H4 (cell line): ENCODE measurements at regions not wholly inside any gene's neighbourhood (a gene's known extent, or its start where the extent isn't known, plus 50 kb on each side); places are given as distances from the start of the nearest gene placed in this dataset.

Source experiments
- DNase-seq: peaks from one replicate; pipeline ENCODE4 v3.0.0-alpha.2; 2015; ENCODE audit warnings: low spot score

- no peak for DNase-seq
Measured at GRCh38 chr21:17003258-17003615, 509.6 kb upstream of the CXADR start.

- DNase-seq = no peak
Measured at GRCh38 chr21:17003763-17004373, 509.0 kb upstream of the CXADR start.

GRCh38 chr21:17032141-17032655 is 480.6 kb upstream of the CXADR start:
- no peak for DNase-seq

GRCh38 chr21:17044696-17045095 is 468.1 kb upstream of the CXADR start:
- no peak for DNase-seq

- peak; percentile 14 for DNase-seq
Measured at GRCh38 chr21:17045214-17045853, 467.5 kb upstream of the CXADR start.

- no peak for DNase-seq
Measured at GRCh38 chr21:17048974-17049373, 463.9 kb upstream of the CXADR start.

GRCh38 chr21:17050156-17050555 is 462.7 kb upstream of the CXADR start:
- DNase-seq = no peak

GRCh38 chr21:17050646-17051045 is 462.2 kb upstream of the CXADR start:
- no peak for DNase-seq

GRCh38 chr21:17051054-17051453 is 461.8 kb upstream of the CXADR start:
- DNase-seq = no peak

GRCh38 chr21:17053321-17053720 is 459.5 kb upstream of the CXADR start:
- no peak for DNase-seq

GRCh38 chr21:17059936-17060335 is 452.9 kb upstream of the CXADR start:
- DNase-seq = no peak

- no peak for DNase-seq
Measured at GRCh38 chr21:17066006-17066405, 446.8 kb upstream of the CXADR start.

GRCh38 chr21:17071093-17071492 is 441.8 kb upstream of the CXADR start:
- DNase-seq = no peak

GRCh38 chr21:17081193-17081592 is 431.6 kb upstream of the CXADR start:
- no peak for DNase-seq

- no peak for DNase-seq
Measured at GRCh38 chr21:17082843-17083483, 429.9 kb upstream of the CXADR start.

GRCh38 chr21:17085707-17086106 is 427.1 kb upstream of the CXADR start:
- DNase-seq = no peak

GRCh38 chr21:17088500-17088899 is 424.3 kb upstream of the CXADR start:
- DNase-seq = no peak

GRCh38 chr21:17089091-17089491 is 423.8 kb upstream of the CXADR start:
- no peak for DNase-seq

GRCh38 chr21:17101696-17102095 is 411.1 kb upstream of the CXADR start:
- no peak for DNase-seq

GRCh38 chr21:17105932-17106331 is 406.9 kb upstream of the CXADR start:
- no peak for DNase-seq

- no peak for DNase-seq
Measured at GRCh38 chr21:17114045-17114444, 398.8 kb upstream of the CXADR start.

- DNase-seq = no peak
Measured at GRCh38 chr21:17118638-17119384, 394.0 kb upstream of the CXADR start.
